CD1c-positive myeloid dendritic cell (primary cell): ENCODE measurements at regions not wholly inside any gene's neighbourhood (a gene's known extent, or its start where the extent isn't known, plus 50 kb on each side); places are given as distances from the start of the nearest gene placed in this dataset.
"Not testable (repeated sequence)": the region's sequence is repeated elsewhere in the genome, so short reads cannot be mapped to it uniquely, and the experiment has no call there.

Experiments used
- DNase-seq: peaks from one replicate; pipeline ENCODE4 v3.0.0-alpha.2; 2016; ENCODE audit errors: extremely low spot score

GRCh38 chr17:72366626-72367025 is 245.8 kb downstream of the SOX9 start:
- DNase-seq = no peak

GRCh38 chr17:72368191-72368590 is 247.4 kb downstream of the SOX9 start:
- DNase-seq = no peak

- DNase-seq = no peak
Measured at GRCh38 chr17:72369366-72369765, 248.5 kb downstream of the SOX9 start.

GRCh38 chr17:72370819-72371218 is 250.0 kb downstream of the SOX9 start:
- DNase-seq = no peak

- no peak for DNase-seq
Measured at GRCh38 chr17:72372185-72372584, 251.4 kb downstream of the SOX9 start.

GRCh38 chr17:72373910-72374741 is 253.3 kb downstream of the SOX9 start:
- DNase-seq = no peak

- DNase-seq = no peak
Measured at GRCh38 chr17:72376526-72377345, 255.9 kb downstream of the SOX9 start.

GRCh38 chr17:72378414-72379390 is 257.9 kb downstream of the SOX9 start:
- DNase-seq = no peak

- DNase-seq = no peak
Measured at GRCh38 chr17:72379516-72379915, 258.7 kb downstream of the SOX9 start.

- DNase-seq = no peak
Measured at GRCh38 chr17:72380120-72380519, 259.3 kb downstream of the SOX9 start.

- no peak for DNase-seq
Measured at GRCh38 chr17:72380737-72381136, 259.9 kb downstream of the SOX9 start.

GRCh38 chr17:72381597-72382397 is 261.0 kb downstream of the SOX9 start:
- DNase-seq = no peak

- DNase-seq = no peak
Measured at GRCh38 chr17:72382971-72383722, 262.3 kb downstream of the SOX9 start.

GRCh38 chr17:72385475-72385874 is 264.7 kb downstream of the SOX9 start:
- no peak for DNase-seq

- DNase-seq = not testable (repeated sequence)
Measured at GRCh38 chr17:72386173-72386572, 265.4 kb downstream of the SOX9 start.

GRCh38 chr17:72386619-72387237 is 265.9 kb downstream of the SOX9 start:
- DNase-seq = no peak

- no peak for DNase-seq
Measured at GRCh38 chr17:72387487-72387886, 266.7 kb downstream of the SOX9 start.

GRCh38 chr17:72387969-72388368 is 267.1 kb downstream of the SOX9 start:
- no peak for DNase-seq

GRCh38 chr17:72388765-72389473 is 268.1 kb downstream of the SOX9 start:
- DNase-seq = no peak
